SU-DHL-6 (cell line): ENCODE measurements at regions not wholly inside any gene's neighbourhood (a gene's known extent, or its start where the extent isn't known, plus 50 kb on each side); places are given as distances from the start of the nearest gene placed in this dataset.

Source experiments
- CTCF ChIP-seq: fragments of 200-600 bp; sonication (generic); IDR thresholded peaks from one replicate; pipeline ENCODE4 v1.5.1; 2017; ENCODE audit warnings: antibody characterized with exemption, mild to moderate bottlenecking, low read length, moderate library complexity; ENCODE audit not compliant: insufficient read depth, poor library complexity, severe bottlenecking
- EZH2phosphoT487 ChIP-seq: fragments of 200-600 bp; sonication (generic), shearing (Covaris generic); conservative IDR thresholded peaks from 2 replicates; pipeline ENCODE4 v1.6.1; 2018; ENCODE audit warnings: mild to moderate bottlenecking, antibody characterized with exemption, low read length, moderate library complexity, mixed read lengths

DNA sequence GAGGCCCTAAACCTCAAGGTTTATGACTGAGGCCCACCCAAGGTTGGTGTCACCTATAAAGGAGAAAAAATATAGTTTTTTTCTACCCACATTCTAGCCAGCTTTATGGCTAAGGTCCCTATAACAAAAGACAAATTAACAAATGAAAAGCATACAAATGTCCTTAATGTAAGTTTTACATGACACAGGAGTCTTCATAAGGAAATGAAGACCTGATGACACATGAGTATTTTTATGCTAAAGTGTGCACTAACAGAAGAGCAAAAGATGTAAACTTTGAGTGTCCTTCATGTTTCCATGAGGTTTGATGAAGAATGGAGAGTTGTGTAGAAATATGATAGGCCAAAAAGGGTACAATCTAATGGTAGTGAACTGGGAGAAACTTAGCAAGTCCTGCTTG lies 114.7 kb upstream of the INTU start:
- TF ChIP-seq CTCF: no peak
- no peak for TF ChIP-seq EZH2phosphoT487
